ENCODE measurements at regions not wholly inside any gene's neighbourhood (a gene's known extent, or its start where the extent isn't known, plus 50 kb on each side); places are given as distances from the start of the nearest gene placed in this dataset.

- TF ChIP-seq EZH2 (IDR thresholded peaks at IDR 0.05; ENCODE audit: borderline replicate concordance, insufficient read depth, low read depth, low read length, poor library complexity, severe bottlenecking), result no peak
- TF ChIP-seq, protein P1, sequence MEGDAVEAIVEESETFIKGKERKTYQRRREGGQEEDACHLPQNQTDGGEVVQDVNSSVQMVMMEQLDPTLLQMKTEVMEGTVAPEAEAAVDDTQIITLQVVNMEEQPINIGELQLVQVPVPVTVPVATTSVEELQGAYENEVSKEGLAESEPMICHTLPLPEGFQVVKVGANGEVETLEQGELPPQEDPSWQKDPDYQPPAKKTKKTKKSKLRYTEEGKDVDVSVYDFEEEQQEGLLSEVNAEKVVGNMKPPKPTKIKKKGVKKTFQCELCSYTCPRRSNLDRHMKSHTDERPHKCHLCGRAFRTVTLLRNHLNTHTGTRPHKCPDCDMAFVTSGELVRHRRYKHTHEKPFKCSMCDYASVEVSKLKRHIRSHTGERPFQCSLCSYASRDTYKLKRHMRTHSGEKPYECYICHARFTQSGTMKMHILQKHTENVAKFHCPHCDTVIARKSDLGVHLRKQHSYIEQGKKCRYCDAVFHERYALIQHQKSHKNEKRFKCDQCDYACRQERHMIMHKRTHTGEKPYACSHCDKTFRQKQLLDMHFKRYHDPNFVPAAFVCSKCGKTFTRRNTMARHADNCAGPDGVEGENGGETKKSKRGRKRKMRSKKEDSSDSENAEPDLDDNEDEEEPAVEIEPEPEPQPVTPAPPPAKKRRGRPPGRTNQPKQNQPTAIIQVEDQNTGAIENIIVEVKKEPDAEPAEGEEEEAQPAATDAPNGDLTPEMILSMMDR (IDR thresholded peaks at IDR 0.05), result no peak
- Histone ChIP-seq H2AFZ (ENCODE audit: insufficient read depth, low read depth, low read length, poor library complexity, severe bottlenecking) (no peak overlapping the region), H3K9me3 (ENCODE audit: control extremely low read depth in 1 of 3, control insufficient read depth in 2 of 3, insufficient read depth in 1 of 3, low read length in 2 of 3) (peaks cover 0 to 18% (median 0%) of the 10 kb centered on the region in 3 donors), H3K9ac (ENCODE audit: low read length) (no peak overlapping the region), H3K27ac (ENCODE audit: low read length in 2 of 2) (no peak overlapping the region), H3K4me2 (replicated peaks; ENCODE audit: low read depth, low read length, poor library complexity, severe bottlenecking) (no peak overlapping the region), H3K27me3 (replicated peaks in 1 of 4; ENCODE audit: control extremely low read depth in 1 of 4, control insufficient read depth in 3 of 4, insufficient read depth in 4 of 4, low read length in 3 of 4) (peaks cover 0 to 10% (median 3%) of the 10 kb centered on the region in 4 experiments), H4K20me1 (ENCODE audit: control insufficient read depth, insufficient read depth, low read length, poor library complexity, severe bottlenecking) (no peaks in the 10 kb centered on the region), H3K36me3 (replicated peaks in 1 of 2; ENCODE audit: control extremely low read depth in 1 of 2, control insufficient read depth in 1 of 2, extremely low read depth in 1 of 2, insufficient read depth in 2 of 2, low read length in 1 of 2) (no peaks in the 10 kb centered on the region), H3K4me3 (ENCODE audit: control extremely low read depth in 1 of 5, extremely low read depth in 1 of 5, insufficient read depth in 1 of 5, low read depth in 2 of 5, low read length in 4 of 5) (no peak overlapping the region), H3K79me2 (ENCODE audit: control insufficient read depth, insufficient read depth, low read length) (no peaks in the 10 kb centered on the region), H3K4me1 (ENCODE audit: control insufficient read depth in 2 of 2, insufficient read depth in 2 of 2, low read length in 2 of 2) (no peaks in the 10 kb centered on the region)
- Mint-ChIP-seq H3K4me3 (no peak overlapping the region), H3K4me1 (no peaks in the 10 kb centered on the region), H3K27me3 (peaks cover 19% of the 10 kb centered on the region), H3K9me3 (ENCODE audit: insufficient read depth) (no peaks in the 10 kb centered on the region), H3K27ac (no peak overlapping the region)
- CTCF ChIA-PET, result no interaction called here
- ATAC-seq (ENCODE audit: low read depth), result no peak
- WGBS (ENCODE audit: insufficient coverage), result 81% methylated on average over 6 of the region's 10 CpGs
- POLR2A ChIA-PET, result no interaction called here
- no peak for DNase-seq
- intact Hi-C loops (cut with micrococcal nuclease), result no loop called here
Measured at GRCh38 chr11:71358122-71358728, 90.0 kb downstream of the DHCR7 start.

GRCh38 chr11:71357414-71357813, 90.8 kb downstream of the DHCR7 start:
- intact Hi-C loops (cut with micrococcal nuclease), result no loop called here
- WGBS (ENCODE audit: insufficient coverage), result 83% methylated on average over 8 of the region's 9 CpGs

More at GRCh38 chr11:71357414-71357813, 90.8 kb downstream of the DHCR7 start:
- Histone ChIP-seq H3K4me3 (ENCODE audit: control extremely low read depth in 1 of 5, extremely low read depth in 1 of 5, insufficient read depth in 1 of 5, low read depth in 2 of 5, low read length in 4 of 5) (no peak overlapping the region), H3K4me2 (replicated peaks; ENCODE audit: low read depth, low read length, poor library complexity, severe bottlenecking) (no peak overlapping the region), H4K20me1 (ENCODE audit: control insufficient read depth, insufficient read depth, low read length, poor library complexity, severe bottlenecking) (no peaks in the 10 kb centered on the region), H3K79me2 (ENCODE audit: control insufficient read depth, insufficient read depth, low read length) (no peaks in the 10 kb centered on the region), H3K4me1 (ENCODE audit: control insufficient read depth in 2 of 2, insufficient read depth in 2 of 2, low read length in 2 of 2) (no peaks in the 10 kb centered on the region), H3K36me3 (replicated peaks in 1 of 2; ENCODE audit: control extremely low read depth in 1 of 2, control insufficient read depth in 1 of 2, extremely low read depth in 1 of 2, insufficient read depth in 2 of 2, low read length in 1 of 2) (no peaks in the 10 kb centered on the region), H3K9ac (ENCODE audit: low read length) (no peak overlapping the region), H2AFZ (ENCODE audit: insufficient read depth, low read depth, low read length, poor library complexity, severe bottlenecking) (no peak overlapping the region), H3K27me3 (replicated peaks in 1 of 4; ENCODE audit: control extremely low read depth in 1 of 4, control insufficient read depth in 3 of 4, insufficient read depth in 4 of 4, low read length in 3 of 4) (peaks cover 0 to 11% (median 3%) of the 10 kb centered on the region in 4 experiments), H3K9me3 (ENCODE audit: control extremely low read depth in 1 of 3, control insufficient read depth in 2 of 3, insufficient read depth in 1 of 3, low read length in 2 of 3) (peaks cover 0 to 12% (median 0%) of the 10 kb centered on the region in 3 donors), H3K27ac (ENCODE audit: low read length in 2 of 2) (no peak overlapping the region)
- ATAC-seq (ENCODE audit: low read depth), result no peak
- H3K27ac Mint-ChIP-seq, result no peak overlapping the region
- POLR2A ChIA-PET, result no interaction called here
- peaks cover 27% of the 10 kb centered on the region for H3K27me3 Mint-ChIP-seq
- CTCF ChIA-PET, result no interaction called here
- no peak for DNase-seq
- no peaks in the 10 kb centered on the region for H3K4me1 Mint-ChIP-seq
- TF ChIP-seq EZH2 (IDR thresholded peaks at IDR 0.05; ENCODE audit: borderline replicate concordance, insufficient read depth, low read depth, low read length, poor library complexity, severe bottlenecking), result no peak
- TF ChIP-seq, protein P1 (IDR thresholded peaks at IDR 0.05), result no peak
- no peaks in the 10 kb centered on the region for H3K9me3 Mint-ChIP-seq (ENCODE audit: insufficient read depth)
- no peak overlapping the region for H3K4me3 Mint-ChIP-seq

All from B cell (primary cell).